GM20000 (cell line): ENCODE measurements at regions not wholly inside any gene's neighbourhood (a gene's known extent, or its start where the extent isn't known, plus 50 kb on each side); places are given as distances from the start of the nearest gene placed in this dataset.
"Not testable (repeated sequence)": the region's sequence is repeated elsewhere in the genome, so short reads cannot be mapped to it uniquely, and the experiment has no call there.

Source experiments
- DNase-seq: peaks from one replicate; pipeline ENCODE4 v3.0.0; 2012; ENCODE audit warnings: low spot score
- CTCF ChIP-seq: IDR thresholded peaks from 2 replicates; pipeline ENCODE4 v1.5.1; 2012; ENCODE audit warnings: mild to moderate bottlenecking, control low read depth; ENCODE audit errors: extremely low read depth, missing control alignments

- DNase-seq, result no peak
Measured at GRCh38 chrX:124426288-124427169, 80.2 kb downstream of the SH2D1A start.

GRCh38 chrX:124433186-124433585 is 86.8 kb downstream of the SH2D1A start:
- no peak for DNase-seq
- no peak for TF ChIP-seq CTCF

More at GRCh38 chrX:124426288-124427169, 80.2 kb downstream of the SH2D1A start:
- TF ChIP-seq CTCF, result no peak

GRCh38 chrX:124435616-124436015 is 89.3 kb downstream of the SH2D1A start:
- TF ChIP-seq CTCF, result no peak
- no peak for DNase-seq

- no peak for TF ChIP-seq CTCF
- DNase-seq, result no peak
Measured at GRCh38 chrX:124440695-124441094, 94.3 kb downstream of the SH2D1A start.

GRCh38 chrX:124441971-124442590 is 95.7 kb downstream of the SH2D1A start:
- no peak for TF ChIP-seq CTCF
- no peak for DNase-seq

- no peak for TF ChIP-seq CTCF
Measured at GRCh38 chrX:124455966-124456365, 109.6 kb downstream of the SH2D1A start.

GRCh38 chrX:124459851-124460250 is 113.5 kb downstream of the SH2D1A start:
- DNase-seq, result not testable (repeated sequence)

More at GRCh38 chrX:124455966-124456365, 109.6 kb downstream of the SH2D1A start:
- DNase-seq, result no peak
